DOHH2 (cell line): ENCODE measurements at regions not wholly inside any gene's neighbourhood (a gene's known extent, or its start where the extent isn't known, plus 50 kb on each side); places are given as distances from the start of the nearest gene placed in this dataset.
"Not testable (repeated sequence)": the region's sequence is repeated elsewhere in the genome, so short reads cannot be mapped to it uniquely, and the experiment has no call there.

Experiments
- EZH2phosphoT487 ChIP-seq: fragments of 200-600 bp; sonication (generic); IDR thresholded peaks from 2 replicates; pipeline ENCODE4 v1.6.1; 2017; ENCODE audit warnings: borderline replicate concordance, mild to moderate bottlenecking, antibody characterized with exemption, low read length, moderate library complexity, mixed read lengths
- TF ChIP-seq, protein P1 (sequence below): fragments of 200-600 bp; sonication (generic); IDR thresholded peaks from one replicate; pipeline ENCODE4 v1.5.1; 2014; ENCODE audit warnings: antibody characterized with exemption, mild to moderate bottlenecking, low read depth, low read length; ENCODE audit not compliant: poor library complexity, severe bottlenecking

DNA sequence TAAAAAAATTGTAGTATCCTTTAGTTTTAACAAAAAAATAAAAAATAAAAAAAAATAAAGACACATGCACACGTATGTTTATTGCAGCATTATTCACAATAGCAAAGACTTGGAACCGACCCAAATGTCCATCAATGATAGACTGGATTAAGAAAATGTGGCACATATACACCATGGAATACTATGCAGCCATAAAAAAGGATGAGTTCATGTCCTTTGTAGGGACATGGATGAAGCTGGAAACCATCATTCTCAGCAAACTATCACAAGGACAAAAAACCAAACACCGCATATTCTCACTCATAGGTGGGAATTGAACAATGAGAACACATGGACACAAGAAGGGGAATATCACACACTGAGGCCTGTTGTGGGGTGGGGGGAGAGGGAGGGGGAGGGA, 370.4 kb downstream of the VRK1 start:
- TF ChIP-seq, protein P1, sequence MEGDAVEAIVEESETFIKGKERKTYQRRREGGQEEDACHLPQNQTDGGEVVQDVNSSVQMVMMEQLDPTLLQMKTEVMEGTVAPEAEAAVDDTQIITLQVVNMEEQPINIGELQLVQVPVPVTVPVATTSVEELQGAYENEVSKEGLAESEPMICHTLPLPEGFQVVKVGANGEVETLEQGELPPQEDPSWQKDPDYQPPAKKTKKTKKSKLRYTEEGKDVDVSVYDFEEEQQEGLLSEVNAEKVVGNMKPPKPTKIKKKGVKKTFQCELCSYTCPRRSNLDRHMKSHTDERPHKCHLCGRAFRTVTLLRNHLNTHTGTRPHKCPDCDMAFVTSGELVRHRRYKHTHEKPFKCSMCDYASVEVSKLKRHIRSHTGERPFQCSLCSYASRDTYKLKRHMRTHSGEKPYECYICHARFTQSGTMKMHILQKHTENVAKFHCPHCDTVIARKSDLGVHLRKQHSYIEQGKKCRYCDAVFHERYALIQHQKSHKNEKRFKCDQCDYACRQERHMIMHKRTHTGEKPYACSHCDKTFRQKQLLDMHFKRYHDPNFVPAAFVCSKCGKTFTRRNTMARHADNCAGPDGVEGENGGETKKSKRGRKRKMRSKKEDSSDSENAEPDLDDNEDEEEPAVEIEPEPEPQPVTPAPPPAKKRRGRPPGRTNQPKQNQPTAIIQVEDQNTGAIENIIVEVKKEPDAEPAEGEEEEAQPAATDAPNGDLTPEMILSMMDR, result not testable (repeated sequence)
- TF ChIP-seq EZH2phosphoT487, result not testable (repeated sequence)
